Tibial nerve (tissue), 4 donors: ENCODE measurements at regions not wholly inside any gene's neighbourhood (a gene's known extent, or its start where the extent isn't known, plus 50 kb on each side); places are given as distances from the start of the nearest gene placed in this dataset.

Source experiments
- DNase-seq, 2 donors: peaks; one replicate each; pipeline ENCODE4 v3.0.0-alpha.2; 2019; ENCODE audit warnings: low spot score in 2 of 2
- H3K27ac ChIP-seq, 4 donors: fragments of 200-600 bp; sonication (generic) in 3 of 4; one replicate each; pipeline ENCODE4 v1.5.1; 2017 to 2019; ENCODE audit warnings: mild to moderate bottlenecking in 1 of 4
- H3K27me3 ChIP-seq, 2 donors: fragments of 200-600 bp; sonication (generic) in 1 of 2; one replicate each; pipeline versions ENCODE4 v1.5.1 to v1.6.0; 2017 to 2019
- H3K36me3 ChIP-seq, 3 donors: fragments of 200-600 bp; sonication (generic); one replicate each; pipeline ENCODE4 v1.5.1; 2018 to 2019
- H3K4me1 ChIP-seq, 4 donors: fragments of 200-600 bp; sonication (generic) in 3 of 4; one replicate each; pipeline ENCODE4 v1.5.1; 2017 to 2019
- H3K4me3 ChIP-seq, 4 donors: fragments of 200-600 bp; sonication (generic) in 3 of 4; one replicate each; pipeline ENCODE4 v1.5.1; 2017 to 2019; ENCODE audit warnings: mild to moderate bottlenecking in 1 of 4, moderate library complexity in 1 of 4
- H3K9me3 ChIP-seq, 4 donors: fragments of 200-600 bp; sonication (generic) in 3 of 4; one replicate each; pipeline ENCODE4 v1.5.1; 2017 to 2019
- CTCF ChIP-seq, 5 experiments: fragments of 200-600 bp in 3 of 5; fragments of 450-650 bp in 2 of 5; sonication (generic) in 3 of 5; IDR thresholded peaks; one replicate each; pipeline ENCODE4 v1.5.1; 2016 to 2019; ENCODE audit warnings: antibody characterized with exemption in 5 of 5, mild to moderate bottlenecking in 3 of 5, moderate library complexity in 2 of 5
- EP300 ChIP-seq, 2 donors: sonication (generic); formaldehyde crosslinking; IDR thresholded peaks; one replicate each; pipeline ENCODE4 v1.6.1; 2017; ENCODE audit warnings: antibody characterized with exemption in 2 of 2, mild to moderate bottlenecking in 1 of 2
- POLR2A ChIP-seq, 2 donors: fragments of 450-650 bp; IDR thresholded peaks; one replicate each; pipeline ENCODE4 v1.6.1; 2017; ENCODE audit warnings: antibody characterized with exemption in 2 of 2, mild to moderate bottlenecking in 2 of 2, moderate library complexity in 2 of 2
- WGBS, 2 donors: methylation state at CpG; one replicate each; pipeline ENCODE4 v1.1.5; 2018; 5-methylcytosine and 5-hydroxymethylcytosine counted together

- WGBS, 2 donors: 61 to 78% methylated on average over 5 of the region's 5 CpGs
- DNase-seq: no peak
- Histone ChIP-seq H3K4me1 (no peaks in the 10 kb centered on the region), H3K4me3 (no peak overlapping the region), H3K9me3 (no peaks in the 10 kb centered on the region), H3K36me3 (no peaks in the 10 kb centered on the region), H3K27ac (no peak overlapping the region), H3K27me3 (peaks cover 0 to 51% of the 10 kb centered on the region in 2 donors)
- TF ChIP-seq CTCF (IDR thresholded peaks at IDR 0.05): no peak
- TF ChIP-seq POLR2A (IDR thresholded peaks at IDR 0.05): no peak
- no peak for TF ChIP-seq EP300 (IDR thresholded peaks at IDR 0.05)
Observed at GRCh38 chr13:112639521-112639920, 50.3 kb upstream of the ATP11A start.

GRCh38 chr13:112638919-112639318, 50.9 kb upstream of the ATP11A start:
- no peak for TF ChIP-seq CTCF (IDR thresholded peaks at IDR 0.05)
- TF ChIP-seq EP300 (IDR thresholded peaks at IDR 0.05): no peak
- TF ChIP-seq POLR2A (IDR thresholded peaks at IDR 0.05): no peak
- no peaks in the 10 kb centered on the region for H3K36me3 ChIP-seq
- H3K27ac ChIP-seq: no peak overlapping the region
- H3K4me1 ChIP-seq: no peaks in the 10 kb centered on the region
- DNase-seq: no peak
- H3K27me3 ChIP-seq: peaks cover 0 to 51% of the 10 kb centered on the region in 2 donors
- no peak overlapping the region for H3K4me3 ChIP-seq
- WGBS, 2 donors: 65 to 76% methylated on average over 10 of the region's 10 CpGs
- no peaks in the 10 kb centered on the region for H3K9me3 ChIP-seq

GRCh38 chr13:112638157-112638750, 50.3 kb upstream of the TUBGCP3 start:
- H3K4me3 ChIP-seq: no peak overlapping the region
- DNase-seq: no peak
- H3K36me3 ChIP-seq: no peaks in the 10 kb centered on the region
- H3K27me3 ChIP-seq: peaks cover 0 to 51% of the 10 kb centered on the region in 2 donors
- H3K4me1 ChIP-seq: no peaks in the 10 kb centered on the region
- no peaks in the 10 kb centered on the region for H3K9me3 ChIP-seq
- TF ChIP-seq EP300 (IDR thresholded peaks at IDR 0.05) (no peak), POLR2A (IDR thresholded peaks at IDR 0.05) (no peak), CTCF (IDR thresholded peaks at IDR 0.05) (no peak)
- 67 to 78% methylated on average over 24 of the region's 24 CpGs for WGBS, 2 donors
- H3K27ac ChIP-seq: no peak overlapping the region
